K562 (cell line): ENCODE measurements at regions not wholly inside any gene's neighbourhood (a gene's known extent, or its start where the extent isn't known, plus 50 kb on each side); places are given as distances from the start of the nearest gene placed in this dataset.

Experiments used
- GABPA ChIP-seq: fragments of 200-800 bp; sonication (Bioruptor generic); conservative IDR thresholded peaks from 2 replicates; pipeline ENCODE4 v1.6.1; 2016; ENCODE audit warnings: low read depth, missing genetic modification characterization, missing compliant biosample characterization
- GTF2E2 ChIP-seq: fragments of 200-800 bp; sonication (Bioruptor generic); IDR thresholded peaks from 2 replicates; pipeline ENCODE4 v1.6.1; 2016; ENCODE audit warnings: missing genetic modification characterization, missing compliant biosample characterization
- JUND ChIP-seq, 2 experiments: IDR thresholded peaks; 2 replicates in 1 of 2; 3 replicates in 1 of 2; pipeline ENCODE4 v1.6.1; 2011; ENCODE audit warnings: borderline replicate concordance in 2 of 2, low read depth in 2 of 2, low read length in 2 of 2, improper control_type of control experiment in 1 of 2, missing biosample characterization in 1 of 2, missing genetic modification characterization in 1 of 2, missing genetic modification reagents in 1 of 2
- POLR2AphosphoS5 ChIP-seq: IDR thresholded peaks from 2 replicates; pipeline ENCODE4 v1.6.1; 2011; ENCODE audit warnings: mild to moderate bottlenecking, low read depth, low read length, moderate library complexity; ENCODE audit not compliant: control insufficient read depth, insufficient read depth
- RFX1 ChIP-seq: fragments of 450-650 bp; IDR thresholded peaks from 2 replicates; pipeline ENCODE4 v1.6.1; 2016; ENCODE audit warnings: mild to moderate bottlenecking, moderate library complexity
- SRF ChIP-seq, 2 experiments: fragments of 250-450, 450-650 bp in 1 of 2; sonication (Bioruptor Pico) in 1 of 2; sonication (generic) in 1 of 2; formaldehyde crosslinking; IDR thresholded peaks; 2 replicates each; pipeline versions ENCODE4 v1.5.0 to v1.5.1; 2020 to 2022; ENCODE audit warnings: mild to moderate bottlenecking in 1 of 2, missing genetic modification reagents in 1 of 2
- ZNF41 ChIP-seq: fragments of 250-450 bp; sonication (Bioruptor Pico); conservative IDR thresholded peaks from 2 replicates; pipeline ENCODE4 v1.4.0; 2020; ENCODE audit warnings: mild to moderate bottlenecking
- TF ChIP-seq, protein P1 (sequence below), 3 experiments: IDR thresholded peaks in 2 of 3; conservative IDR thresholded peaks in 1 of 3; 2 replicates each; pipeline ENCODE4 v1.5.1; 2011 to 2012; ENCODE audit warnings: low read length in 3 of 3, mild to moderate bottlenecking in 3 of 3, control low read depth in 2 of 3, improper control_type of control experiment in 1 of 3, inconsistent platforms in 1 of 3, low read depth in 1 of 3, mixed read lengths in 1 of 3, moderate library complexity in 1 of 3; ENCODE audit not compliant: insufficient read depth in 2 of 3
- TF ChIP-seq, protein P2 (sequence below): sonication (generic); formaldehyde crosslinking; IDR thresholded peaks from 2 replicates; pipeline ENCODE4 v1.9.0; 2022; ENCODE audit warnings: mild to moderate bottlenecking, missing genetic modification reagents

DNA sequence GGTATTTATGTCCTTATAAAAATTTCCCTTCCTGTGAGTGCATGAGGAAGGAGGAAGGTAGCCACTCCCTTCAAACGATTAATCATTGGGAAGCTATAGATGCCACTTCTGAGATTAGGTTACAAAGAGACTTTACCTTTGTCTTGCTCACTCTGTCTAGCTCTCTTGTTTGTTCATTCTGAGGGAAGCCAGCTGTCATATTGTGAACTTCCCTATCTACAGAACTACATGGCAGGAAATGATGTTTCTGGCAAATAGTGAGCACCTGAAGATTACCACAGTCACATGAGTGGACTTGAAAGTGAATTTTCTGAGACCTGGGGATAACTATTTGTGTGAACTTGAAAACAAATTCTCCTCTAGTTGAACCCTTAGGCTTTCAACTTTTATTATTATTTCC, 776.8 kb downstream of the CCDC85A start:
- TF ChIP-seq JUND (IDR thresholded peaks at IDR 0.05; ENCODE audit: borderline replicate concordance, low read depth, low read length) (no peak), JUND (tag; IDR thresholded peaks at IDR 0.05; ENCODE audit: borderline replicate concordance, low read depth, low read length) (no peak), GTF2E2 (tag) (no peak), POLR2AphosphoS5 (no peak), ZNF41 (no peak), RFX1 (no peak), SRF (CRISPR knock-in tag; IDR thresholded peaks at IDR 0.05) (no peak), GABPA (tag) (no peak)
- TF ChIP-seq, protein P1, sequence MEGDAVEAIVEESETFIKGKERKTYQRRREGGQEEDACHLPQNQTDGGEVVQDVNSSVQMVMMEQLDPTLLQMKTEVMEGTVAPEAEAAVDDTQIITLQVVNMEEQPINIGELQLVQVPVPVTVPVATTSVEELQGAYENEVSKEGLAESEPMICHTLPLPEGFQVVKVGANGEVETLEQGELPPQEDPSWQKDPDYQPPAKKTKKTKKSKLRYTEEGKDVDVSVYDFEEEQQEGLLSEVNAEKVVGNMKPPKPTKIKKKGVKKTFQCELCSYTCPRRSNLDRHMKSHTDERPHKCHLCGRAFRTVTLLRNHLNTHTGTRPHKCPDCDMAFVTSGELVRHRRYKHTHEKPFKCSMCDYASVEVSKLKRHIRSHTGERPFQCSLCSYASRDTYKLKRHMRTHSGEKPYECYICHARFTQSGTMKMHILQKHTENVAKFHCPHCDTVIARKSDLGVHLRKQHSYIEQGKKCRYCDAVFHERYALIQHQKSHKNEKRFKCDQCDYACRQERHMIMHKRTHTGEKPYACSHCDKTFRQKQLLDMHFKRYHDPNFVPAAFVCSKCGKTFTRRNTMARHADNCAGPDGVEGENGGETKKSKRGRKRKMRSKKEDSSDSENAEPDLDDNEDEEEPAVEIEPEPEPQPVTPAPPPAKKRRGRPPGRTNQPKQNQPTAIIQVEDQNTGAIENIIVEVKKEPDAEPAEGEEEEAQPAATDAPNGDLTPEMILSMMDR (IDR thresholded peaks at IDR 0.05 in 2 of 3, conservative IDR thresholded peaks at IDR 0.05 in 1 of 3; ENCODE audit: insufficient read depth in 2 of 3, low read depth in 1 of 3, low read length in 3 of 3) = no peak
- TF ChIP-seq, protein P2, sequence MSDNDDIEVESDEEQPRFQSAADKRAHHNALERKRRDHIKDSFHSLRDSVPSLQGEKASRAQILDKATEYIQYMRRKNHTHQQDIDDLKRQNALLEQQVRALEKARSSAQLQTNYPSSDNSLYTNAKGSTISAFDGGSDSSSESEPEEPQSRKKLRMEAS (CRISPR knock-in tag) = no peak
